HEK293 (cell line): ENCODE measurements at regions not wholly inside any gene's neighbourhood (a gene's known extent, or its start where the extent isn't known, plus 50 kb on each side); places are given as distances from the start of the nearest gene placed in this dataset.

Experiments used
- CTCF ChIA-PET: fragments of 350-600 bp; formaldehyde crosslinking; extraction: SDS; loops from one replicate; lab custom pipeline; 2021; ENCODE audit warnings: antibody characterized with exemption; lab: Yijun Ruan, JAX
- POLR2A ChIA-PET: fragments of 300-600 bp; formaldehyde crosslinking; extraction: SDS; loops from one replicate; lab custom pipeline; 2020; ENCODE audit warnings: antibody characterized with exemption, inconsistent platforms; lab: Yijun Ruan, JAX
- H3K27ac ChIP-seq: fragments of 200-500 bp; sonication (Bioruptor generic); 2 replicates; pipeline ENCODE4 v1.5.1; 2014; ENCODE audit warnings: low read depth, low read length, control low read depth, inconsistent platforms; ENCODE audit errors: extremely low read depth
- H3K36me3 ChIP-seq, 2 experiments: fragments of 200-500 bp in 1 of 2; sonication (Bioruptor generic) in 1 of 2; 1 replicate in 1 of 2; 2 replicates in 1 of 2; pipeline ENCODE4 v1.5.1; 2014 to 2017; ENCODE audit warnings: inconsistent platforms in 2 of 2, low read length in 2 of 2; ENCODE audit not compliant: control insufficient read depth in 2 of 2, insufficient read depth in 1 of 2
- H3K4me1 ChIP-seq: fragments of 200-500 bp; sonication (Bioruptor generic); 2 replicates; pipeline ENCODE4 v1.5.1; 2014; ENCODE audit warnings: mild to moderate bottlenecking, low read length, inconsistent platforms; ENCODE audit not compliant: control insufficient read depth, insufficient read depth
- H3K4me3 ChIP-seq: 2 replicates; pipeline ENCODE4 v1.5.1; 2011; ENCODE audit warnings: low read depth, mild to moderate bottlenecking, control low read depth, low read length, moderate library complexity
- H3K9me3 ChIP-seq: fragments of 200-500 bp; sonication (Bioruptor generic); 2 replicates; pipeline ENCODE4 v1.5.1; 2014; ENCODE audit warnings: low read depth, low read length, inconsistent platforms; ENCODE audit not compliant: control insufficient read depth, insufficient read depth
- FEZF1 ChIP-seq: fragments of 450-650 bp; formaldehyde crosslinking; IDR thresholded peaks from 2 replicates; pipeline ENCODE4 v1.5.1; 2016; ENCODE audit warnings: missing biosample characterization, missing genetic modification characterization
- KLF1 ChIP-seq: fragments of 450-650 bp; formaldehyde crosslinking; IDR thresholded peaks from 2 replicates; pipeline ENCODE4 v1.5.1; 2016; ENCODE audit warnings: missing biosample characterization, missing genetic modification characterization
- PRDM6 ChIP-seq: fragments of 450-650 bp; formaldehyde crosslinking; IDR thresholded peaks from 2 replicates; pipeline ENCODE4 v1.5.1; 2017; ENCODE audit warnings: missing biosample characterization, missing genetic modification characterization
- ZBTB10 ChIP-seq: fragments of 450-650 bp; formaldehyde crosslinking; IDR thresholded peaks from 2 replicates; pipeline ENCODE4 v1.5.1; 2016; ENCODE audit warnings: missing biosample characterization, missing genetic modification characterization
- ZNF19 ChIP-seq: fragments of 450-650 bp; formaldehyde crosslinking; IDR thresholded peaks from 2 replicates; pipeline ENCODE4; 2016; ENCODE audit warnings: missing biosample characterization, missing genetic modification characterization, low read depth
- ZNF2 ChIP-seq: fragments of 450-650 bp; formaldehyde crosslinking; IDR thresholded peaks from 2 replicates; pipeline ENCODE4 v1.5.1; 2016; ENCODE audit warnings: missing biosample characterization, missing genetic modification characterization
- ZNF341 ChIP-seq: fragments of 450-650 bp; formaldehyde crosslinking; IDR thresholded peaks from 2 replicates; pipeline ENCODE4; 2016; ENCODE audit warnings: low read depth, missing biosample characterization, missing genetic modification characterization
- ZNF404 ChIP-seq: fragments of 450-650 bp; formaldehyde crosslinking; IDR thresholded peaks from 2 replicates; pipeline ENCODE4 v1.5.1; 2017; ENCODE audit warnings: missing biosample characterization, missing genetic modification characterization
- ZNF510 ChIP-seq: fragments of 450-650 bp; formaldehyde crosslinking; IDR thresholded peaks from 2 replicates; pipeline ENCODE4 v1.5.1; 2018; ENCODE audit warnings: mild to moderate bottlenecking, missing genetic modification characterization, missing biosample characterization; ENCODE audit not compliant: insufficient replicate concordance
- ZNF513 ChIP-seq: fragments of 450-650 bp; IDR thresholded peaks from 2 replicates; pipeline ENCODE4 v1.5.1; 2018; ENCODE audit warnings: missing biosample characterization, missing genetic modification characterization
- ZNF521 ChIP-seq: fragments of 450-650 bp; formaldehyde crosslinking; IDR thresholded peaks from 2 replicates; pipeline ENCODE4 v1.5.1; 2017; ENCODE audit warnings: missing biosample characterization, mild to moderate bottlenecking, missing genetic modification characterization
- ZNF549 ChIP-seq: fragments of 450-650 bp; IDR thresholded peaks from 2 replicates; pipeline ENCODE4 v1.5.1; 2018; ENCODE audit warnings: missing biosample characterization, missing genetic modification characterization, mild to moderate bottlenecking, inconsistent platforms, moderate library complexity
- ZNF555 ChIP-seq: fragments of 450-650 bp; formaldehyde crosslinking; conservative IDR thresholded peaks from 2 replicates; pipeline ENCODE4 v1.5.1; 2017; ENCODE audit warnings: missing biosample characterization, mild to moderate bottlenecking, missing genetic modification characterization, inconsistent platforms
- ZNF645 ChIP-seq: fragments of 450-650 bp; formaldehyde crosslinking; IDR thresholded peaks from 2 replicates; pipeline ENCODE4; 2016; ENCODE audit warnings: missing biosample characterization, missing genetic modification characterization
- ZNF660 ChIP-seq: fragments of 450-650 bp; IDR thresholded peaks from 2 replicates; pipeline ENCODE4 v1.5.1; 2018; ENCODE audit warnings: missing biosample characterization, mild to moderate bottlenecking, missing genetic modification characterization
- ZNF785 ChIP-seq: fragments of 450-650 bp; formaldehyde crosslinking; IDR thresholded peaks from 2 replicates; pipeline ENCODE4 v1.5.1; 2016; ENCODE audit warnings: missing biosample characterization, missing genetic modification characterization
- ZSCAN18 ChIP-seq: fragments of 450-650 bp; formaldehyde crosslinking; IDR thresholded peaks from 2 replicates; pipeline ENCODE4 v1.5.1; 2016; ENCODE audit warnings: missing biosample characterization, missing genetic modification characterization

GRCh38 chr15:70322051-70322668 lies 224.4 kb upstream of the TLE3 start:
- POLR2A ChIA-PET: interaction anchor here (0.6 kb wide), 1 partner anchor 221 kb away, joined by 4 read pairs; no protein-coding TSS in a partner anchor
- TF ChIP-seq ZNF645 (tag by site-specific recombination) (no peak), ZNF510 (tag by site-specific recombination) (no peak), ZNF341 (tag by site-specific recombination) (no peak), FEZF1 (tag by site-specific recombination) (no peak), ZSCAN18 (tag by site-specific recombination) (no peak), ZNF549 (tag by site-specific recombination) (no peak), ZNF513 (tag by site-specific recombination) (no peak), PRDM6 (tag by site-specific recombination) (no peak), ZNF19 (tag by site-specific recombination) (no peak), KLF1 (tag by site-specific recombination) (no peak), ZNF660 (tag by site-specific recombination) (no peak), ZNF555 (tag by site-specific recombination) (no peak), ZBTB10 (tag by site-specific recombination) (no peak), ZNF2 (tag by site-specific recombination) (no peak), ZNF785 (tag by site-specific recombination) (no peak), ZNF521 (tag by site-specific recombination) (no peak), ZNF404 (tag by site-specific recombination) (no peak)
- CTCF ChIA-PET: interaction anchor here (0.6 to 1.2 kb wide), 3 partner anchors 41 to 187 kb away, joined by 3 read pairs; no protein-coding TSS in a partner anchor
- Histone ChIP-seq H3K4me3 (no peak overlapping the region), H3K36me3 (no peaks in the 10 kb centered on the region), H3K27ac (no peak overlapping the region), H3K4me1 (peaks cover 18% of the 10 kb centered on the region), H3K9me3 (no peaks in the 10 kb centered on the region)
